Mucosa of rectum (tissue), 2 donors: ENCODE measurements at regions not wholly inside any gene's neighbourhood (a gene's known extent, or its start where the extent isn't known, plus 50 kb on each side); places are given as distances from the start of the nearest gene placed in this dataset.

Experiments
- H3K27ac ChIP-seq, 2 donors: one replicate each; pipeline ENCODE4 v1.7.0; 2013; ENCODE audit warnings: inconsistent platforms in 2 of 2, low read depth in 2 of 2, low read length in 2 of 2
- H3K27me3 ChIP-seq, 2 donors: one replicate each; pipeline ENCODE4 v1.7.0; 2013; ENCODE audit warnings: low read length in 2 of 2; ENCODE audit not compliant: control insufficient read depth in 2 of 2, insufficient read depth in 2 of 2
- H3K36me3 ChIP-seq, 2 donors: one replicate each; pipeline ENCODE4 v1.7.0; 2013; ENCODE audit warnings: low read length in 2 of 2; ENCODE audit not compliant: control insufficient read depth in 2 of 2, insufficient read depth in 2 of 2
- H3K4me1 ChIP-seq, 2 donors: one replicate each; pipeline ENCODE4 v1.7.0; 2013; ENCODE audit warnings: low read length in 2 of 2, mild to moderate bottlenecking in 1 of 2; ENCODE audit not compliant: control insufficient read depth in 2 of 2, insufficient read depth in 2 of 2
- H3K4me3 ChIP-seq, 2 donors: one replicate each; pipeline ENCODE4 v1.7.0; 2013; ENCODE audit warnings: low read length in 2 of 2
- H3K9ac ChIP-seq, 2 donors: one replicate each; pipeline ENCODE4 v1.7.0; 2013; ENCODE audit warnings: low read length in 2 of 2, low read depth in 1 of 2, mild to moderate bottlenecking in 1 of 2
- H3K9me3 ChIP-seq, 2 donors: one replicate each; pipeline ENCODE4 v1.7.0; 2013; ENCODE audit warnings: low read length in 2 of 2; ENCODE audit not compliant: control insufficient read depth in 2 of 2
- donor health status: healthy.
- donor health status: Normal muscosa, but diverticular disease.

GRCh38 chr9:87428659-87429058 is 69.0 kb upstream of the DAPK1 start:
- H3K9me3 ChIP-seq, result no peaks in the 10 kb centered on the region
- no peaks in the 10 kb centered on the region for H3K36me3 ChIP-seq
- H3K27ac ChIP-seq, result no peak overlapping the region
- H3K27me3 ChIP-seq, result no peaks in the 10 kb centered on the region
- no peak overlapping the region for H3K9ac ChIP-seq
- H3K4me3 ChIP-seq, result no peak overlapping the region
- no peaks in the 10 kb centered on the region for H3K4me1 ChIP-seq

GRCh38 chr9:87431837-87432236 is 65.8 kb upstream of the DAPK1 start:
- Histone ChIP-seq H3K9me3 (no peaks in the 10 kb centered on the region), H3K9ac (no peak overlapping the region), H3K4me1 (no peaks in the 10 kb centered on the region), H3K36me3 (no peaks in the 10 kb centered on the region), H3K27me3 (no peaks in the 10 kb centered on the region), H3K27ac (no peak overlapping the region), H3K4me3 (no peak overlapping the region)

GRCh38 chr9:87433853-87434252 is 63.8 kb upstream of the DAPK1 start:
- Histone ChIP-seq H3K9me3 (no peaks in the 10 kb centered on the region), H3K4me1 (no peaks in the 10 kb centered on the region), H3K27ac (no peak overlapping the region), H3K4me3 (no peak overlapping the region), H3K27me3 (no peaks in the 10 kb centered on the region), H3K36me3 (no peaks in the 10 kb centered on the region), H3K9ac (no peak overlapping the region)

GRCh38 chr9:87434366-87434765 is 63.3 kb upstream of the DAPK1 start:
- H3K27ac ChIP-seq, result no peak overlapping the region
- H3K27me3 ChIP-seq, result no peaks in the 10 kb centered on the region
- no peaks in the 10 kb centered on the region for H3K4me1 ChIP-seq
- H3K9me3 ChIP-seq, result no peaks in the 10 kb centered on the region
- no peaks in the 10 kb centered on the region for H3K36me3 ChIP-seq
- no peak overlapping the region for H3K4me3 ChIP-seq
- no peak overlapping the region for H3K9ac ChIP-seq

DNA sequence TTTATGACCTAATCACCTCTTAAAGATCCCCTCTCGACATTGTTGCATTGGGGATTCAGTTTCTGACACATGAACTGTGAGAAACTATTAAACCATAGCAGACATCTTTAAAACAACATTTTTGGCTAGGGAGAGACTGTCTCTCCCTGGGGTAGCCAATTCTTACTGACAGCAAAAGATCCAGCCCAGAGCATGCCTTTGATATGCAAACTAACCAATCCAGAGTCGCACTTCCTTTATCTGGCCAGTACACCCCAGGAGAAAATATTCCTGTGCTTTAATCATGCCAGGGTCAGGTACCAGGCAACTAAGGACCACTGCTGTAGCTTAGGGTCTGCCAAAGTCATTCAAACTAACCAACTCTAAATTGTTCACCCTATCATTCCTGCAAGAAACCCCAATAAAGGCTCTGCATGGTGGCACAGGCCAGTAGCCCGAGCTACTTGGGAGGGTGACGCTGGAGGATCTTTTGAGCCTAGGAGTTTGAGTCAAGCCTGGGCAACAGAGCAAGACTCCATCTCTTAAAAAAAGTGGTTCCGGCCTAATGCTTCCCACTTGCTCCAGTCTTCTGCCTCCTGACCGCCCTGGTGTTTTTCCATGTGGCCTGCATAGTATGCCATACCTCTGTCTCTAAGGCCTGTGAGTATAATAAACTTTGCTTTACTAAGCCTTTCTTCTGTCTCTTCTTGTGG is 62.3 kb upstream of the DAPK1 start:
- no peaks in the 10 kb centered on the region for H3K27me3 ChIP-seq
- H3K36me3 ChIP-seq, result no peaks in the 10 kb centered on the region
- no peak overlapping the region for H3K9ac ChIP-seq
- no peak overlapping the region for H3K27ac ChIP-seq
- no peak overlapping the region for H3K4me3 ChIP-seq
- H3K4me1 ChIP-seq, result no peaks in the 10 kb centered on the region
- no peaks in the 10 kb centered on the region for H3K9me3 ChIP-seq

- Histone ChIP-seq H3K4me3 (no peak overlapping the region), H3K4me1 (no peaks in the 10 kb centered on the region), H3K9ac (no peak overlapping the region), H3K27ac (no peak overlapping the region), H3K9me3 (no peaks in the 10 kb centered on the region), H3K36me3 (no peaks in the 10 kb centered on the region), H3K27me3 (no peaks in the 10 kb centered on the region)
These were observed 61.0 kb upstream of the DAPK1 start for GRCh38 chr9:87436716-87437115.

DNA sequence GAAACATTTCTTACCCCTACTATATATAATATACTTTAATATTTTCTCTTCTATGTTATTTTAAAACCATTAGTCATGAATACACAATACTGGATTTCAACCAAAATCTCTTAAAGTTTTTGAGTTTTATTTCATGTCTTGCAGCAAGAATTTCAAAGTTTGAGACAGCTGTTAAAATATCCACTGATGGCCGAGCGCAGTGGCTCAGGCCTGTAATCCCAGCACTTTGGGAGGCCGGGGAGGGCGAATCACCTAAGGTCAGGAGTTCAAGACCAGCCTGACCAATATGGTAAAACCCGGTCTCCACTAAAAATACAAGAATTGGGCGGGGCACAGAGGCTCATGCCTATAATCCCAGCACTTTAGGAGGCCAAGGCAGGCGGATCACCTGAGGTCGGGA is 59.7 kb upstream of the DAPK1 start:
- Histone ChIP-seq H3K27ac (no peak overlapping the region), H3K9me3 (no peaks in the 10 kb centered on the region)

GRCh38 chr9:87441251-87441650 is 56.4 kb upstream of the DAPK1 start:
- Histone ChIP-seq H3K9me3 (no peaks in the 10 kb centered on the region), H3K4me1 (no peaks in the 10 kb centered on the region)

More for the DNA sequence above, 59.7 kb upstream of the DAPK1 start:
- Histone ChIP-seq H3K36me3 (no peaks in the 10 kb centered on the region), H3K4me3 (no peak overlapping the region), H3K27me3 (no peaks in the 10 kb centered on the region), H3K9ac (no peak overlapping the region), H3K4me1 (no peaks in the 10 kb centered on the region)

DNA sequence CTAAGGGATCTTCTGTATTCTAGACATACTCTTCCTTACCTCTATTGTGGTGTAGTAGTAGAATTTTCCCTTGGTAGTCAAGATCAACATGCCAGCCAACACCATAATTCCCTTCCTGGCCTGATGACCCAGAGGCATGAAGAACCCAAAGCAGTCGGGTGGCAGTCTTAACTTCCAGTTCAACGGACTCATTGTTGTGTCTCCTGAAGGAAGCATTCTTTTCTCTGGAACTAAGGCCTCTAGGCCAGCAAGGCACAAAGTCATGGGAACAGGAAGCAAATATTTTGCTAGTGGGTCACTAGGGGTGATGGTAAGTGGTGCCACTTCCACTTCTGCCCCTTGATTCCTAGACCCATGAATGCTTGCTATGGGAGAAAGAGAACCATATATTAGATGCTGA is 55.2 kb upstream of the DAPK1 start:
- no peaks in the 10 kb centered on the region for H3K36me3 ChIP-seq

More at GRCh38 chr9:87441251-87441650, 56.4 kb upstream of the DAPK1 start:
- Histone ChIP-seq H3K27me3 (no peaks in the 10 kb centered on the region), H3K36me3 (no peaks in the 10 kb centered on the region), H3K27ac (no peak overlapping the region), H3K9ac (no peak overlapping the region), H3K4me3 (no peak overlapping the region)

GRCh38 chr9:87443006-87443405 is 54.7 kb upstream of the DAPK1 start:
- Histone ChIP-seq H3K9me3 (no peaks in the 10 kb centered on the region), H3K4me3 (no peak overlapping the region), H3K9ac (no peak overlapping the region), H3K27ac (no peak overlapping the region), H3K27me3 (no peaks in the 10 kb centered on the region), H3K4me1 (no peaks in the 10 kb centered on the region), H3K36me3 (no peaks in the 10 kb centered on the region)

More for the DNA sequence above, 55.2 kb upstream of the DAPK1 start:
- Histone ChIP-seq H3K4me1 (no peaks in the 10 kb centered on the region), H3K27ac (no peak overlapping the region), H3K9ac (no peak overlapping the region), H3K27me3 (no peaks in the 10 kb centered on the region), H3K4me3 (no peak overlapping the region), H3K9me3 (no peaks in the 10 kb centered on the region)

- no peaks in the 10 kb centered on the region for H3K27me3 ChIP-seq
- no peaks in the 10 kb centered on the region for H3K4me1 ChIP-seq
- no peak overlapping the region for H3K27ac ChIP-seq
- H3K9ac ChIP-seq, result no peak overlapping the region
- no peaks in the 10 kb centered on the region for H3K36me3 ChIP-seq
- H3K4me3 ChIP-seq, result no peak overlapping the region
- no peaks in the 10 kb centered on the region for H3K9me3 ChIP-seq
These were observed 54.2 kb upstream of the DAPK1 start for GRCh38 chr9:87443461-87443860.
